T-helper 17 cell (primary cell): ENCODE measurements at regions not wholly inside any gene's neighbourhood (a gene's known extent, or its start where the extent isn't known, plus 50 kb on each side); places are given as distances from the start of the nearest gene placed in this dataset.

Experiments
- ATAC-seq: fragments of 150-1000 bp; cut with Tn5 transposase; 2 replicates; pipeline ENCODE4 v1.10.0; 2021; ENCODE audit warnings: mild to moderate bottlenecking, moderate library complexity
- DNase-seq, 3 donors: peaks; one replicate each; pipeline versions ENCODE4 v3.0.0 to v3.0.0-alpha.2; 2020 to 2021
- H3K9me3 ChIP-seq: one replicate; pipeline ENCODE4 v1.7.0; 2013; ENCODE audit warnings: low read length, mild to moderate bottlenecking; ENCODE audit not compliant: control insufficient read depth, poor library complexity, severe bottlenecking
- H3K27ac Mint-ChIP-seq: one replicate; pipeline ENCODE4 v1.8.0; 2022; ENCODE audit warnings: mild to moderate bottlenecking, moderate library complexity, mixed read lengths
- H3K27me3 Mint-ChIP-seq: one replicate; pipeline ENCODE4 v1.8.0; 2022; ENCODE audit warnings: mixed read lengths
- H3K36me3 Mint-ChIP-seq: one replicate; pipeline ENCODE4 v1.8.0; 2022; ENCODE audit warnings: low read depth, mixed read lengths
- H3K4me1 Mint-ChIP-seq: one replicate; pipeline ENCODE4 v1.8.0; 2022; ENCODE audit warnings: mild to moderate bottlenecking, mixed read lengths
- H3K4me3 Mint-ChIP-seq: one replicate; pipeline ENCODE4 v1.8.0; 2022; ENCODE audit warnings: mild to moderate bottlenecking, moderate library complexity, mixed read lengths

GRCh38 chr1:194959795-194960194 lies 1648.4 kb downstream of the KCNT2 start:
- Mint-ChIP-seq H3K4me3 (no peak overlapping the region), H3K4me1 (no peaks in the 10 kb centered on the region), H3K36me3 (no peaks in the 10 kb centered on the region), H3K27ac (no peak overlapping the region), H3K27me3 (no peaks in the 10 kb centered on the region)
- no peaks in the 10 kb centered on the region for H3K9me3 ChIP-seq
- no peak for ATAC-seq
- DNase-seq: no peak

GRCh38 chr1:194952171-194952570 lies 1656.1 kb downstream of the KCNT2 start:
- H3K4me1 Mint-ChIP-seq: no peaks in the 10 kb centered on the region
- H3K36me3 Mint-ChIP-seq: no peaks in the 10 kb centered on the region
- H3K4me3 Mint-ChIP-seq: no peak overlapping the region
- no peaks in the 10 kb centered on the region for H3K27me3 Mint-ChIP-seq
- no peaks in the 10 kb centered on the region for H3K9me3 ChIP-seq
- DNase-seq (no peak), ATAC-seq (no peak)
- H3K27ac Mint-ChIP-seq: no peak overlapping the region

DNA sequence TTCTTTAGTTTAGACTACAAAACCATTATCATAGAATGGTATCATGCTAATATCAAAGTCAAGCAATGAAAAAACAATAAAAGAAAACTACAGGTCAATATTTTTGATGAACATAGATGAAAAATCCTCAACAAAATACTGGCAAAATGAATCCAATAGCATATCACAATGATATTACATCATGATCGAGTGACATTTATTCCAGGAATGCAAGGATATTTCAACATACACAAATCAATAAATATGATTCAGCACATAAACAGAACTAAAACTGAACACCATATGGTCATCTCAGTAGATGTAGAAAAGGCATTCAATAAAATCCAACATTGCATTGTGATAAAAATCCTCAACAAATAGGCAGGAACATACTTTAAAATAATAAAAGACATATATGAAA lies 1657.7 kb downstream of the KCNT2 start:
- Mint-ChIP-seq H3K27me3 (no peaks in the 10 kb centered on the region), H3K4me1 (no peaks in the 10 kb centered on the region), H3K36me3 (no peaks in the 10 kb centered on the region), H3K4me3 (no peak overlapping the region), H3K27ac (no peak overlapping the region)
- no peak for DNase-seq
- ATAC-seq: no peak
- H3K9me3 ChIP-seq: no peaks in the 10 kb centered on the region

DNA sequence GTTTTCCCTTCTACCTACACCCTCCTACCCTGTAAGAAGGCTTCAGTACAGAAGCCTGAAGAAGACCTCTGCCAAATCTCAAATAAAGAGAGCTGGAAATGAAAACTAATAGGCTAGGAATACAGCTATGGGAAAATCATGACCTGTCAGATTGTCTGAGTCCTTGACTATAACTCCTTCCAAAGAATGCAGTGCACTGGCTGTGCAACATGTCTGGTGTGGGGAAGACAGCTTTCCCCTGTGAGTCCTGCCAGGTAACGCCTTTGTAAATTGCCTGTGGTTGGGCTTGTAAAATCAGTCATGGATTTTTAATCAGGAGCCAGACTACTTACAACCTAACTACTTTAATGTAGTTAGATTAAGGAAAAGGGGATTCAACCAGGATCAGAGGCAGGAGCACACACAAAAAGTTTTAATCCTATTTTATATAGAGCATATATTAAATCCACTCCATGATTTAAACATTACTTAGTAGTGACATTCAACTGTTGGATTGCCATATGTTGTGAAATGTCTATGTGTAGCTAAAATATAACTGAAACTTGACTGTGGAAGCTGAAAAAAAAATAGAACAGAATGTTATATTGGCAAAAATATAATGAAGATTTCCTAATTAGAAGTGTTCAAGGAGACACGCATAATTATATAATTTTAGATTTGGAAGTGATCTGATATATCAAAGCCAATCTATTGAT lies 1667.8 kb downstream of the KCNT2 start:
- H3K9me3 ChIP-seq: no peaks in the 10 kb centered on the region
- ATAC-seq: no peak
- no peaks in the 10 kb centered on the region for H3K4me1 Mint-ChIP-seq
- no peak overlapping the region for H3K4me3 Mint-ChIP-seq
- no peak for DNase-seq
- H3K36me3 Mint-ChIP-seq: no peaks in the 10 kb centered on the region
- H3K27ac Mint-ChIP-seq: no peak overlapping the region
- peaks cover 9% of the 10 kb centered on the region for H3K27me3 Mint-ChIP-seq

GRCh38 chr1:194935864-194936263 lies 1672.4 kb downstream of the KCNT2 start:
- ATAC-seq (no peak), DNase-seq (no peak)
- Mint-ChIP-seq H3K4me3 (no peak overlapping the region), H3K36me3 (peaks cover 2% of the 10 kb centered on the region), H3K27ac (no peak overlapping the region), H3K27me3 (peaks cover 14% of the 10 kb centered on the region), H3K4me1 (no peaks in the 10 kb centered on the region)
- no peaks in the 10 kb centered on the region for H3K9me3 ChIP-seq

GRCh38 chr1:194931166-194931565 lies 1677.1 kb downstream of the KCNT2 start:
- H3K4me3 Mint-ChIP-seq: no peak overlapping the region
- DNase-seq (no peak), ATAC-seq (no peak)
- H3K36me3 Mint-ChIP-seq: peaks cover 2% of the 10 kb centered on the region
- no peak overlapping the region for H3K27ac Mint-ChIP-seq
- no peaks in the 10 kb centered on the region for H3K4me1 Mint-ChIP-seq
- no peaks in the 10 kb centered on the region for H3K9me3 ChIP-seq
- peaks cover 6% of the 10 kb centered on the region for H3K27me3 Mint-ChIP-seq

DNA sequence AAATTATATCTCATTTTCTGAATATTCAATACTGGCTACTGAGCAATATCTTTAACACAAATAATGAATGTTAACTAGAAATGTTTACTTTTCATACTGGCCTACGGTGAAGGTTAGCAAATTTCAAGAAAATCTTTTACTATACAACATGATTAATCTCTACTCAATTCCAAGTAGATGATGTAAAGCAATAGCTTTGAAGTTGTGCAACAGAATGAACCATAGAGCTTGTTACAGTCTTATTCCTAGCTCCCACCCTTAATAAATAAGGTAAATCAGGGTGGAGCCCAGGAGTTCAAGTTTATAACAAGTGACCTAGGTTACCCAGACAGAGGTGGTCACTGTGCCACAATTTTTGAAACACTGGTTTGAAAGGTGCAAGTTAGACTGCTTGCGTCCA lies 1678.1 kb downstream of the KCNT2 start:
- H3K4me3 Mint-ChIP-seq: no peak overlapping the region
- no peak for ATAC-seq
- H3K9me3 ChIP-seq: no peaks in the 10 kb centered on the region
- H3K4me1 Mint-ChIP-seq: no peaks in the 10 kb centered on the region
- no peak overlapping the region for H3K27ac Mint-ChIP-seq
- peaks cover 2% of the 10 kb centered on the region for H3K36me3 Mint-ChIP-seq
- no peak for DNase-seq
- H3K27me3 Mint-ChIP-seq: peaks cover 6% of the 10 kb centered on the region

DNA sequence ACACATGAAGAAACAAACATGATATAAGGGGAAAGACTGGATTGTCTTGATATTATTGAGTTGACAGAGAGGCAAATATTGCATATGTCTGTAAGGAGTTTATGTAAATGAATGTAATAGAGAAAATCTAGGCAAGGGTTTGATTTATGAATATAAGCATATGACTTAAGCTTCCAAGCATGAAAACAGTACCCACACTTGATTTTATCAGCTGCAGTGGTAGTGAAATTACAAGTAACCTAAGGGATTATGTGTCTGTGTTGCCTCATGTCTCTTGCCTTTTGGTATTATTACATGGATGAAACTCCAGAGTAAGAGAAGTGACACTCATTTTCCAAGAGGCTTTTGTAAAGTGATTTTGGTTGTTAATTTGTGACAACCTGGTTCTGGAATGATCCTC lies 1678.9 kb downstream of the KCNT2 start:
- Mint-ChIP-seq H3K27me3 (peaks cover 6% of the 10 kb centered on the region), H3K4me3 (no peak overlapping the region), H3K36me3 (no peaks in the 10 kb centered on the region), H3K4me1 (no peaks in the 10 kb centered on the region), H3K27ac (no peak overlapping the region)
- DNase-seq: no peak
- ATAC-seq: no peak
- H3K9me3 ChIP-seq: no peaks in the 10 kb centered on the region

DNA sequence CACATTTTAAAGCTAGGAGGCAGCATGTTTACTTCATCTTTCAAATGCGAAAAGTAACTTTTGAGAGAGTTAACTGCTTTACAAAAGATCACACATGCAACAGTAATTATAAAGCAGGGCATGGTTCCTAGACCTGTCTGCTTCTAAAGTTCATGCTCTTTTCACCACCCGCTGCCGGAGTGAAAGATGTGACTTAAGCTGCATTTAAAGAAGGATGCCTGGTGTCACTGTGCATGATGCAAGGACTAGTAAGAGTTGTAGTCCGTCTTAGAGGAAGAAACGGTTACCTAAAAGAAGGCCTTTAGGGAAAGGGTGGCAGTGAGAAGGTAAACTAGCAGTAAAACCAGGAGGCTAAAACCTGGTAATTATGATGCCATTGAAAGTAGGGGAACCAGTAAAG lies 1689.1 kb downstream of the KCNT2 start:
- peaks cover 2% of the 10 kb centered on the region for H3K4me1 Mint-ChIP-seq
- DNase-seq (no peak), ATAC-seq (no peak)
- no peak overlapping the region for H3K4me3 Mint-ChIP-seq
- H3K9me3 ChIP-seq: no peaks in the 10 kb centered on the region
- H3K36me3 Mint-ChIP-seq: no peaks in the 10 kb centered on the region
- H3K27me3 Mint-ChIP-seq: no peaks in the 10 kb centered on the region
- H3K27ac Mint-ChIP-seq: no peak overlapping the region

DNA sequence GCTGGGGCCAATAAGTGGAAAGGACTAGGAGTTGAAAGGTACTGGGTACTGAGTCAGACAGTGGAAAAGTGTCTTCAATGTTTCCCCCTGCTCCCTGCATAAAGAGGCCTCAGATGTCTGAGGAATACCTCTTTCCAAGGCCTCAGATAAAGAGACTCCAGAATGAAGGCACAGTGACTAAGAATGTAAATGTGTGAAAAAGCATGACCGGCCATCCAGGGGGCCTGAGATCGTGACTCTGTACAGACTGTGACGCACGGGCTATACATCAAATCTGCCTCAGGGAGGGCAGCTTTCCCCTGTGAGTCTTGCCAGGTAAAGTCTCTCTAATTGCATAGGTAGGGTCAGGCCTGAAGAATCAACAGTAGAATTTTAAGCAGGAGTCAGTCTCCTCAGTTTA lies 1690.5 kb downstream of the KCNT2 start:
- no peaks in the 10 kb centered on the region for H3K9me3 ChIP-seq
- Mint-ChIP-seq H3K27me3 (no peaks in the 10 kb centered on the region), H3K4me3 (no peak overlapping the region), H3K36me3 (no peaks in the 10 kb centered on the region), H3K27ac (no peak overlapping the region), H3K4me1 (peaks cover 2% of the 10 kb centered on the region)
- ATAC-seq: no peak
- no peak for DNase-seq

GRCh38 chr1:194908643-194909042 lies 1699.6 kb downstream of the KCNT2 start:
- ATAC-seq: no peak
- Mint-ChIP-seq H3K27me3 (no peaks in the 10 kb centered on the region), H3K4me3 (no peak overlapping the region), H3K36me3 (no peaks in the 10 kb centered on the region), H3K27ac (no peak overlapping the region), H3K4me1 (no peaks in the 10 kb centered on the region)
- no peak for DNase-seq
- H3K9me3 ChIP-seq: no peaks in the 10 kb centered on the region

DNA sequence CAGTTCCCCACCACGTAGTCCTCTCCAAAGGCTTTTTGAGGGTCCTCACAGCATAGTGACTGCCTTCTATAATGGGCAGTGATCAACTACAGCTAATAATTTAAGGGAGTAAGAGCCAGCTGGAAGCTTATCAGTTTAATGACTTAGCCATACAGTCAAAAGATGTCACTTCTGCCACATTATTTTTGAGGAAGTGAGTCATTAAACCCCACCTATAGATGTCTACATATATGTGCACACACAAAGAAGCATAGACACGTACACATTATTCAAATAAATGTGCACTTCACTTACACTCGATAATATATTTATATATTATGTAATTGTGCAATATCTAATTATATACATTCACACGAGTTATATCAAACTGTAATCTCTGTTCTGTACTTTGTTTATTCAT lies 1704.7 kb downstream of the KCNT2 start:
- no peaks in the 10 kb centered on the region for H3K4me1 Mint-ChIP-seq
- H3K4me3 Mint-ChIP-seq: no peak overlapping the region
- no peaks in the 10 kb centered on the region for H3K27me3 Mint-ChIP-seq
- H3K36me3 Mint-ChIP-seq: no peaks in the 10 kb centered on the region
- DNase-seq: no peak
- H3K9me3 ChIP-seq: no peaks in the 10 kb centered on the region
- H3K27ac Mint-ChIP-seq: no peak overlapping the region
- no peak for ATAC-seq

GRCh38 chr1:194889310-194889709 lies 1702.9 kb upstream of the B3GALT2 start:
- Mint-ChIP-seq H3K4me1 (no peaks in the 10 kb centered on the region), H3K27ac (no peak overlapping the region), H3K4me3 (no peak overlapping the region), H3K27me3 (no peaks in the 10 kb centered on the region), H3K36me3 (no peaks in the 10 kb centered on the region)
- H3K9me3 ChIP-seq: no peaks in the 10 kb centered on the region
- ATAC-seq (no peak), DNase-seq (no peak)

DNA sequence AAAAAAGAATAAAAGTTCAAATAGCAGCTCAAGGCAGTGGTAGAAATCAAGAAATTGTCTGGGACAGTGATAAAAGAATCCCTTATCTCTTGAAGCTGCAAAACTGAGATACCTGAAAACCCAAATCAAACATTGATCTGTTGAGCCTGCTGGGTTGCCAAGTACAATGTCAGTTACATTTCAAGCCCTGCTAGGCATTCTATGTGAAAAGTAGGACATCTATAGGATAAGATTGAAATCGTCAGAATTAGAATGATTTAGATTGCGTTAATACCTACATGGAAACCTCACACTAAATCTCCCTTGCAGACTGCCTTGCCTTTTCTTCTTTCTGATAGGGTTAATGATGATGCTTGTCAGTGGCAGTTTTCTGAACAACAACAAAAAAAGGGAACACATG lies 1684.4 kb upstream of the B3GALT2 start:
- Mint-ChIP-seq H3K36me3 (no peaks in the 10 kb centered on the region), H3K4me1 (no peaks in the 10 kb centered on the region), H3K27ac (no peak overlapping the region), H3K4me3 (no peak overlapping the region), H3K27me3 (peaks cover 18% of the 10 kb centered on the region)
- no peaks in the 10 kb centered on the region for H3K9me3 ChIP-seq
- ATAC-seq (no peak), DNase-seq (no peak)
